SK-N-SH treated with all-trans-retinoic acid at 6 μM for 48 hours (cell line): ENCODE measurements at regions not wholly inside any gene's neighbourhood (a gene's known extent, or its start where the extent isn't known, plus 50 kb on each side); places are given as distances from the start of the nearest gene placed in this dataset.

Source experiments
- CREB5 ChIP-seq: fragments of 250-450 bp; sonication (Bioruptor Pico); IDR thresholded peaks from 2 replicates; pipeline ENCODE4 v1.5.1; 2020; ENCODE audit warnings: low read depth, mild to moderate bottlenecking, moderate library complexity
- ESRRG ChIP-seq: fragments of 250-450 bp; sonication (Bioruptor Pico); IDR thresholded peaks from 2 replicates; pipeline ENCODE4 v1.6.1; 2021; ENCODE audit warnings: mild to moderate bottlenecking
- GLIS3 ChIP-seq: fragments of 250-450 bp; sonication (Bioruptor Pico); IDR thresholded peaks from 2 replicates; pipeline ENCODE4 v1.5.0; 2020; ENCODE audit warnings: mild to moderate bottlenecking, moderate library complexity
- OSR1 ChIP-seq: fragments of 250-450 bp; sonication (Bioruptor Pico); IDR thresholded peaks from 2 replicates; pipeline ENCODE4 v1.8.0; 2022; ENCODE audit warnings: moderate library complexity, mild to moderate bottlenecking, inconsistent platforms
- PATZ1 ChIP-seq: fragments of 250-450 bp; sonication (Bioruptor Pico); IDR thresholded peaks from 2 replicates; pipeline ENCODE4 v1.8.0; 2020; ENCODE audit warnings: mild to moderate bottlenecking, moderate library complexity, borderline replicate concordance
- POU6F1 ChIP-seq: fragments of 250-450 bp; sonication (Bioruptor Pico); IDR thresholded peaks from 2 replicates; pipeline ENCODE4 v1.8.0; 2021; ENCODE audit warnings: low read depth, mild to moderate bottlenecking, moderate library complexity, borderline replicate concordance
- PPARA ChIP-seq: fragments of 250-450 bp; sonication (Bioruptor Pico); IDR thresholded peaks from 2 replicates; pipeline ENCODE4 v1.5.0; 2020; ENCODE audit warnings: mild to moderate bottlenecking, borderline replicate concordance
- RARB ChIP-seq: fragments of 250-450 bp; sonication (Bioruptor Pico); IDR thresholded peaks from 2 replicates; pipeline ENCODE4 v1.8.0; 2021; ENCODE audit warnings: mild to moderate bottlenecking, moderate library complexity
- SNAI2 ChIP-seq: fragments of 250-450 bp; sonication (Bioruptor Pico); IDR thresholded peaks from 2 replicates; pipeline ENCODE4 v1.5.0; 2020; ENCODE audit warnings: mild to moderate bottlenecking, moderate library complexity
- TOX ChIP-seq: fragments of 250-450 bp; sonication (Bioruptor Pico); IDR thresholded peaks from 2 replicates; pipeline ENCODE4 v1.8.0; 2021; ENCODE audit warnings: mild to moderate bottlenecking, moderate library complexity, borderline replicate concordance
- TSHZ2 ChIP-seq: fragments of 250-450 bp; sonication (Bioruptor Pico); IDR thresholded peaks from 2 replicates; pipeline ENCODE4 v1.5.0; 2020; ENCODE audit warnings: mild to moderate bottlenecking, moderate library complexity
- ZFP3 ChIP-seq: fragments of 250-450 bp; sonication (Bioruptor Pico); IDR thresholded peaks from 2 replicates; pipeline ENCODE4 v1.5.0; 2020; ENCODE audit warnings: mild to moderate bottlenecking, moderate library complexity
- ZNF565 ChIP-seq: fragments of 450-650 bp; formaldehyde crosslinking; conservative IDR thresholded peaks from 2 replicates; pipeline ENCODE4 v1.5.0; 2020; ENCODE audit warnings: low read depth, mild to moderate bottlenecking, moderate library complexity
- ZNF8 ChIP-seq: fragments of 450-650 bp; formaldehyde crosslinking; IDR thresholded peaks from 2 replicates; pipeline ENCODE4 v1.5.0; 2020; ENCODE audit warnings: mild to moderate bottlenecking, moderate library complexity

GRCh38 chr7:20964281-20964918, 177.7 kb upstream of the SP8 start:
- TF ChIP-seq OSR1 (CRISPR knock-in tag) = no peak
- no peak for TF ChIP-seq ZNF8 (CRISPR knock-in tag)
- TF ChIP-seq GLIS3 (CRISPR knock-in tag) = no peak
- no peak for TF ChIP-seq CREB5
- TF ChIP-seq PPARA (CRISPR knock-in tag) = no peak
- no peak for TF ChIP-seq SNAI2 (CRISPR knock-in tag)
- no peak for TF ChIP-seq TSHZ2 (CRISPR knock-in tag)
- no peak for TF ChIP-seq ESRRG (CRISPR knock-in tag)
- TF ChIP-seq PATZ1 (CRISPR knock-in tag) = no peak
- no peak for TF ChIP-seq RARB (CRISPR knock-in tag)
- no peak for TF ChIP-seq POU6F1 (CRISPR knock-in tag)
- no peak for TF ChIP-seq ZFP3
- no peak for TF ChIP-seq ZNF565 (CRISPR knock-in tag)
- no peak for TF ChIP-seq TOX (CRISPR knock-in tag)
